HG02571 (cell line): ENCODE measurements at regions not wholly inside any gene's neighbourhood (a gene's known extent, or its start where the extent isn't known, plus 50 kb on each side); places are given as distances from the start of the nearest gene placed in this dataset.

ENCODE experiments used
- ATAC-seq: cut with Tn5 transposase; IDR thresholded peaks from one replicate; pipeline ENCODE4 v1.9.1; 2021; ENCODE audit warnings: mild to moderate bottlenecking, moderate library complexity; ENCODE audit not compliant: unreplicated experiment

GRCh38 chr3:115445559-115445958, 177.8 kb upstream of the GAP43 start:
- no peak for ATAC-seq

- ATAC-seq: no peak
Observed at GRCh38 chr3:115448851-115449250, 174.5 kb upstream of the GAP43 start.

GRCh38 chr3:115450036-115450435, 173.3 kb upstream of the GAP43 start:
- no peak for ATAC-seq

GRCh38 chr3:115464036-115464435, 159.3 kb upstream of the GAP43 start:
- no peak for ATAC-seq

GRCh38 chr3:115469649-115470048, 153.7 kb upstream of the GAP43 start:
- ATAC-seq: no peak

- no peak for ATAC-seq
Observed at GRCh38 chr3:115470254-115470653, 153.1 kb upstream of the GAP43 start.

- ATAC-seq: no peak
Observed at GRCh38 chr3:115475178-115476041, 147.9 kb upstream of the GAP43 start.

- ATAC-seq: no peak
Observed at GRCh38 chr3:115476472-115476871, 146.8 kb upstream of the GAP43 start.

- ATAC-seq: no peak
Observed at GRCh38 chr3:115478359-115478758, 145.0 kb upstream of the GAP43 start.

- no peak for ATAC-seq
Observed at GRCh38 chr3:115486880-115487279, 136.4 kb upstream of the GAP43 start.

GRCh38 chr3:115487968-115488367, 135.3 kb upstream of the GAP43 start:
- no peak for ATAC-seq

- ATAC-seq: no peak
Observed at GRCh38 chr3:115488409-115488808, 134.9 kb upstream of the GAP43 start.

- ATAC-seq: no peak
Observed at GRCh38 chr3:115494826-115495225, 128.5 kb upstream of the GAP43 start.

GRCh38 chr3:115498421-115498820, 124.9 kb upstream of the GAP43 start:
- ATAC-seq: no peak

GRCh38 chr3:115498898-115499297, 124.4 kb upstream of the GAP43 start:
- no peak for ATAC-seq

GRCh38 chr3:115499666-115500065, 123.6 kb upstream of the GAP43 start:
- no peak for ATAC-seq

- no peak for ATAC-seq
Observed at GRCh38 chr3:115500795-115501194, 122.5 kb upstream of the GAP43 start.

- ATAC-seq: no peak
Observed at GRCh38 chr3:115502128-115502527, 121.2 kb upstream of the GAP43 start.

- no peak for ATAC-seq
Observed at GRCh38 chr3:115503394-115503793, 119.9 kb upstream of the GAP43 start.

- no peak for ATAC-seq
Observed at GRCh38 chr3:115508562-115508961, 114.7 kb upstream of the GAP43 start.

GRCh38 chr3:115512565-115513415, 110.5 kb upstream of the GAP43 start:
- no peak for ATAC-seq

- no peak for ATAC-seq
Observed at GRCh38 chr3:115513416-115513800, 109.9 kb upstream of the GAP43 start.
